ENCODE measurements at regions not wholly inside any gene's neighbourhood (a gene's known extent, or its start where the extent isn't known, plus 50 kb on each side); places are given as distances from the start of the nearest gene placed in this dataset.

- TF ChIP-seq POU6F1 (CRISPR knock-in tag; IDR thresholded peaks at IDR 0.05; ENCODE audit: borderline replicate concordance, low read depth): no peak
- TF ChIP-seq PATZ1 (CRISPR knock-in tag; IDR thresholded peaks at IDR 0.05; ENCODE audit: borderline replicate concordance): no peak
- TF ChIP-seq ZNF8 (CRISPR knock-in tag; IDR thresholded peaks at IDR 0.05): no peak
- no peak for TF ChIP-seq ARNTL (CRISPR knock-in tag; IDR thresholded peaks at IDR 0.05; ENCODE audit: borderline replicate concordance, low read depth)
- no peak for TF ChIP-seq RARB (CRISPR knock-in tag; IDR thresholded peaks at IDR 0.05)
- TF ChIP-seq CREB5 (CRISPR knock-in tag; IDR thresholded peaks at IDR 0.05; ENCODE audit: low read depth): no peak
- TF ChIP-seq, protein P1, sequence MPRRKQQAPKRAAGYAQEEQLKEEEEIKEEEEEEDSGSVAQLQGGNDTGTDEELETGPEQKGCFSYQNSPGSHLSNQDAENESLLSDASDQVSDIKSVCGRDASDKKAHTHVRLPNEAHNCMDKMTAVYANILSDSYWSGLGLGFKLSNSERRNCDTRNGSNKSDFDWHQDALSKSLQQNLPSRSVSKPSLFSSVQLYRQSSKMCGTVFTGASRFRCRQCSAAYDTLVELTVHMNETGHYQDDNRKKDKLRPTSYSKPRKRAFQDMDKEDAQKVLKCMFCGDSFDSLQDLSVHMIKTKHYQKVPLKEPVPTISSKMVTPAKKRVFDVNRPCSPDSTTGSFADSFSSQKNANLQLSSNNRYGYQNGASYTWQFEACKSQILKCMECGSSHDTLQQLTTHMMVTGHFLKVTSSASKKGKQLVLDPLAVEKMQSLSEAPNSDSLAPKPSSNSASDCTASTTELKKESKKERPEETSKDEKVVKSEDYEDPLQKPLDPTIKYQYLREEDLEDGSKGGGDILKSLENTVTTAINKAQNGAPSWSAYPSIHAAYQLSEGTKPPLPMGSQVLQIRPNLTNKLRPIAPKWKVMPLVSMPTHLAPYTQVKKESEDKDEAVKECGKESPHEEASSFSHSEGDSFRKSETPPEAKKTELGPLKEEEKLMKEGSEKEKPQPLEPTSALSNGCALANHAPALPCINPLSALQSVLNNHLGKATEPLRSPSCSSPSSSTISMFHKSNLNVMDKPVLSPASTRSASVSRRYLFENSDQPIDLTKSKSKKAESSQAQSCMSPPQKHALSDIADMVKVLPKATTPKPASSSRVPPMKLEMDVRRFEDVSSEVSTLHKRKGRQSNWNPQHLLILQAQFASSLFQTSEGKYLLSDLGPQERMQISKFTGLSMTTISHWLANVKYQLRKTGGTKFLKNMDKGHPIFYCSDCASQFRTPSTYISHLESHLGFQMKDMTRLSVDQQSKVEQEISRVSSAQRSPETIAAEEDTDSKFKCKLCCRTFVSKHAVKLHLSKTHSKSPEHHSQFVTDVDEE (CRISPR knock-in tag; IDR thresholded peaks at IDR 0.05): no peak
- TF ChIP-seq PPARA (CRISPR knock-in tag; IDR thresholded peaks at IDR 0.05; ENCODE audit: borderline replicate concordance): no peak
- TF ChIP-seq TOX (CRISPR knock-in tag; IDR thresholded peaks at IDR 0.05; ENCODE audit: borderline replicate concordance): no peak
- TF ChIP-seq ZFP3 (CRISPR knock-in tag; IDR thresholded peaks at IDR 0.05): no peak
- no peak for TF ChIP-seq OSR1 (CRISPR knock-in tag; IDR thresholded peaks at IDR 0.05)
- TF ChIP-seq GLIS3 (CRISPR knock-in tag; IDR thresholded peaks at IDR 0.05): no peak
- TF ChIP-seq SNAI2 (CRISPR knock-in tag; IDR thresholded peaks at IDR 0.05): no peak
These were observed 301.4 kb upstream of the CDYL start for GRCh38 chr6:4474810-4475209.

All from SK-N-SH treated with all-trans-retinoic acid at 6 μM for 48 hours (cell line).